GM12873 (cell line): ENCODE measurements at regions not wholly inside any gene's neighbourhood (a gene's known extent, or its start where the extent isn't known, plus 50 kb on each side); places are given as distances from the start of the nearest gene placed in this dataset.

Source experiments
- CTCF ChIP-seq: IDR thresholded peaks from 2 replicates; pipeline ENCODE4 v1.5.1; 2012; ENCODE audit warnings: low read depth, mild to moderate bottlenecking, moderate library complexity, low read length, control low read depth; ENCODE audit not compliant: insufficient read depth; ENCODE audit errors: missing control alignments

DNA sequence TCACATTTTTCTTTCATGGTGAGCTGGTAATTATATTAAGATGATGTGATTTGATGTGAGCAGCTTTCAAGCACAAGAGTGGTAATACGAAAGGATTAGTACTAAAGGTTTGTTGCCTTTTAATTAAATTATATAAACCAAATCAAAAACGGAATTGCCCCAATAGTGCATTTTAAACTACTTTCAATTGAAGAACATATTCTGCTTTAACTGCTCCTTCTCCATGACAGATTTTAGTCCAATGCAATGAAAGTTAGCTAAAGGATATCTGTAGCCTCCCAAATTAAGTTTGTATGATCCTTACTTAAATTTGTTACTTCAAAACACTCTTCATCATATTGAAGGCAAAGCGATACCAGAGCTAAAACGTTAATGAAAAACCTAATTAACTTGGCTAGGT is 447.1 kb upstream of the AMOT start:
- TF ChIP-seq CTCF: no peak

- no peak for TF ChIP-seq CTCF
These were observed 435.2 kb upstream of the AMOT start for GRCh38 chrX:113275804-113276203.

- no peak for TF ChIP-seq CTCF
These were observed 434.2 kb upstream of the AMOT start for GRCh38 chrX:113274791-113275190.

GRCh38 chrX:113274345-113274744 is 433.7 kb upstream of the AMOT start:
- no peak for TF ChIP-seq CTCF

DNA sequence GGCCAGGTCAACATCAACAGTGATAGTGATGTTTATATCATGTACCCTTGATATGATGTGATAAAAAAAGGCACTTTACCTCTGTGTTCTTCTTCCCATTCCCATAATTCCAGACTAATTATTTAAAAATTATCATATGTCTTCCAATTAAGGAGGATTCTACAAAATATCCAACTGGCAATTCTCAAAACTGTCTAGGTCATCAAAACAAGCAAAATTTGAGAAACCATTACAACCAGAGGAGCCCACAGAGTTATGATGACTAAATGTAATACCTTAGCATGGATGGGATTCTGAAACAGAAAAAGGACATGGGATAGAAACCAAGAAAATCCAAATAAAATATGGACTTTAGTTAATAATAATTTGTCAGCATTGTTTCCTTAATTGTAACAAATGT is 428.6 kb upstream of the AMOT start:
- no peak for TF ChIP-seq CTCF

DNA sequence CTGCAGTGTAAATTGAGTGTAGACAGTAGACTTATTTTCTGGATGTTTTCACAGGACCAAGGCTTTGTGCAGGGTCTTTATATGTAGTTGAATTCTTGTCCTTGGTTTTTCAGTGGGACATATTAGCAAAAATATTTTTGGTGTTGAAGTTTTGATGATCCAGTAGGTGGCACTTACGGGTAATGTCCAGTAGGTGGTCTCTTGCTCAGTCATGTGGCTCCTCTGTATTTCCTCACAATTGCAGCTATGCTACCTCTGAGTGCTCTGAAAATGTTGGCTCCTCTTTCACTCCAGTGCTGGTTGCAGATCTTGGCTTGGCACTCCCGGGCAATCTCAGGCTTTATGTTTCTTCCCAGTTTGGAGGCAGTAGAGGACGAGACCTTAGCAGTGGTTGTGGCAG is 419.8 kb upstream of the AMOT start:
- peak; percentile 47 for TF ChIP-seq CTCF

- no peak for TF ChIP-seq CTCF
These were observed 381.7 kb upstream of the AMOT start for GRCh38 chrX:113222305-113222704.
